Caco-2 (cell line): ENCODE measurements at regions not wholly inside any gene's neighbourhood (a gene's known extent, or its start where the extent isn't known, plus 50 kb on each side); places are given as distances from the start of the nearest gene placed in this dataset.

Source experiments
- BruUV-seq: library from RNA; stranded (reverse); fragments of 400-500 nt; replicated peaks from 2 replicates; lab custom pipeline; 2021; lab: Mats Ljungman, UMichigan
- CTCF ChIA-PET: fragments of 300-600 bp; sonication (Branson Sonifier 250); formaldehyde crosslinking; loops from one replicate; lab custom pipeline; 2022; ENCODE audit warnings: antibody characterized with exemption; lab: Charles Lee
- POLR2A ChIA-PET: fragments of 300-600 bp; sonication (Branson Sonifier 250); formaldehyde crosslinking; loops from one replicate; lab custom pipeline; 2022; ENCODE audit warnings: antibody characterized with exemption; lab: Charles Lee
- DNase-seq, 2 experiments: peaks; one replicate each; pipeline versions ENCODE4 v3.0.0 to v3.0.0-alpha.2; 2020 to 2022
- H3K27me3 ChIP-seq: replicated peaks from 2 replicates; pipeline ENCODE4 v1.6.0; 2011; ENCODE audit warnings: low read length; ENCODE audit not compliant: control insufficient read depth, insufficient read depth
- H3K36me3 ChIP-seq: 2 replicates; pipeline ENCODE4 v1.5.1; 2011; ENCODE audit warnings: low read length; ENCODE audit not compliant: control insufficient read depth, insufficient read depth
- H3K4me1 ChIP-seq: fragments of 250-450 bp; sonication (Bioruptor Pico); 2 replicates; pipeline ENCODE4 v1.5.1; 2020; ENCODE audit warnings: mild to moderate bottlenecking
- H3K4me3 ChIP-seq: 2 replicates; pipeline ENCODE4 v1.5.1; 2011; ENCODE audit warnings: low read depth, mild to moderate bottlenecking, control low read depth, low read length
- H3K9me3 ChIP-seq: fragments of 250-450 bp; sonication (Bioruptor Pico); 2 replicates; pipeline ENCODE4 v1.5.1; 2020; ENCODE audit warnings: mild to moderate bottlenecking, moderate library complexity
- H3K27ac Mint-ChIP-seq: one replicate; pipeline ENCODE4 v1.8.0; 2022; ENCODE audit warnings: mixed read lengths; ENCODE audit not compliant: unreplicated experiment
- H3K27me3 Mint-ChIP-seq: one replicate; pipeline ENCODE4 v1.8.0; 2022; ENCODE audit warnings: mixed read lengths; ENCODE audit not compliant: insufficient read depth, unreplicated experiment
- H3K36me3 Mint-ChIP-seq: one replicate; pipeline ENCODE4 v1.8.0; 2022; ENCODE audit warnings: mild to moderate bottlenecking, mixed read lengths; ENCODE audit not compliant: insufficient read depth, unreplicated experiment
- H3K4me1 Mint-ChIP-seq: one replicate; pipeline ENCODE4 v1.8.0; 2022; ENCODE audit warnings: low read depth, mixed read lengths; ENCODE audit not compliant: unreplicated experiment
- H3K4me3 Mint-ChIP-seq: one replicate; pipeline ENCODE4 v1.8.0; 2022; ENCODE audit warnings: mild to moderate bottlenecking, moderate library complexity, mixed read lengths; ENCODE audit not compliant: unreplicated experiment
- H3K9me3 Mint-ChIP-seq: one replicate; pipeline ENCODE4 v1.8.0; 2022; ENCODE audit warnings: mixed read lengths; ENCODE audit not compliant: unreplicated experiment
- CTCF ChIP-seq, 2 experiments: fragments of 200-600 bp in 1 of 2; IDR thresholded peaks; 1 replicate in 1 of 2; 2 replicates in 1 of 2; pipeline versions ENCODE4 v1.5.1 to v1.8.0; 2011 to 2022; ENCODE audit warnings: antibody characterized with exemption in 1 of 2, control low read depth in 1 of 2, inconsistent platforms in 1 of 2, low read depth in 1 of 2, low read length in 1 of 2, mild to moderate bottlenecking in 1 of 2, moderate library complexity in 1 of 2; ENCODE audit not compliant: insufficient read depth in 1 of 2, severe bottlenecking in 1 of 2, unreplicated experiment in 1 of 2
- intact Hi-C: fragments of 100-400 bp; cut with micrococcal nuclease; formaldehyde crosslinking; loops from one replicate; pipeline ENCODE4 v1.10.0; 2022; ENCODE audit not compliant: unreplicated experiment

- no peaks in the 10 kb centered on the region for H3K9me3 ChIP-seq
- H3K4me1 ChIP-seq: no peaks in the 10 kb centered on the region
- no peak for DNase-seq
- no peaks in the 10 kb centered on the region for H3K27me3 ChIP-seq
- no peak for TF ChIP-seq CTCF (IDR thresholded peaks at IDR 0.05; ENCODE audit: insufficient read depth in 1 of 2, low read depth in 1 of 2, low read length in 1 of 2, severe bottlenecking in 1 of 2, unreplicated experiment in 1 of 2)
- no peaks in the 10 kb centered on the region for H3K36me3 ChIP-seq
- ChIA-PET CTCF (no interaction called here), POLR2A (no interaction called here)
- H3K9me3 Mint-ChIP-seq: no peaks in the 10 kb centered on the region
- H3K36me3 Mint-ChIP-seq: no peaks in the 10 kb centered on the region
- H3K27ac Mint-ChIP-seq: no peak overlapping the region
- H3K4me3 ChIP-seq: no peak overlapping the region
- no peaks in the 10 kb centered on the region for H3K4me1 Mint-ChIP-seq
- H3K27me3 Mint-ChIP-seq: peaks cover 1% of the 10 kb centered on the region
- intact Hi-C loops: no loop called here
- no TSS peak for BruUV-seq
- no peak overlapping the region for H3K4me3 Mint-ChIP-seq
These were observed 79.4 kb downstream of the S1PR1 start for GRCh38 chr1:101316256-101316655.

- CTCF ChIA-PET: no interaction called here
- H3K36me3 Mint-ChIP-seq: no peaks in the 10 kb centered on the region
- no TSS peak for BruUV-seq
- no peaks in the 10 kb centered on the region for H3K27me3 Mint-ChIP-seq
- intact Hi-C loops: no loop called here
- no peaks in the 10 kb centered on the region for H3K4me1 Mint-ChIP-seq
- Histone ChIP-seq H3K4me3 (no peak overlapping the region), H3K9me3 (no peaks in the 10 kb centered on the region), H3K27me3 (no peaks in the 10 kb centered on the region), H3K36me3 (no peaks in the 10 kb centered on the region), H3K4me1 (no peaks in the 10 kb centered on the region)
- no peak overlapping the region for H3K4me3 Mint-ChIP-seq
- POLR2A ChIA-PET: no interaction called here
- TF ChIP-seq CTCF (IDR thresholded peaks at IDR 0.05; ENCODE audit: insufficient read depth in 1 of 2, low read depth in 1 of 2, low read length in 1 of 2, severe bottlenecking in 1 of 2, unreplicated experiment in 1 of 2): no peak
- DNase-seq: no peak
- H3K27ac Mint-ChIP-seq: no peak overlapping the region
- H3K9me3 Mint-ChIP-seq: no peaks in the 10 kb centered on the region
These were observed 80.0 kb downstream of the S1PR1 start for GRCh38 chr1:101316799-101317198.

DNA sequence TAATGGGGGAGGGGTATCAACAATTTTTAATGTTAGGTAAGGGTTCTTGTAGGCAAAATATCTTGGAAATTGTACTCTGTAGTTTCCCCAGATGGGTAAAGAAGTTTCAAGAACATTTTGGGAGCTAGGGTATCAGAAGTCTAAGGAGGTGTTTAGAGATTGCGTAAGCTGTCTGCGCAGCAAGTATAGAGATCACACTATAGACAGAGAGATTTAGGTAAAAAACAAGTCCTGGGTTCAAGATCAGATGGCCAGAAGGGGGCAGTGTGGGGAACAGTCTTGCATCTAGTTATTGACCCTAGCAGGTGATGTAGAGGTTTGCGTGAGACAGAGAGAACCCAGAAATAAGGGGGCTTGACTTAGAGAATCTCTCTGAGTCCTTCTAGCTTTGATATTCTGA lies 80.8 kb downstream of the S1PR1 start:
- no peak for TF ChIP-seq CTCF (IDR thresholded peaks at IDR 0.05; ENCODE audit: insufficient read depth in 1 of 2, low read depth in 1 of 2, low read length in 1 of 2, severe bottlenecking in 1 of 2, unreplicated experiment in 1 of 2)
- BruUV-seq: no TSS peak
- ChIA-PET CTCF (interaction anchor here (0.7 kb wide), 1 partner anchor 9 kb away, joined by 3 read pairs; no protein-coding TSS in a partner anchor), POLR2A (no interaction called here)
- Mint-ChIP-seq H3K4me3 (no peak overlapping the region), H3K9me3 (no peaks in the 10 kb centered on the region), H3K27ac (no peak overlapping the region), H3K36me3 (no peaks in the 10 kb centered on the region), H3K4me1 (no peaks in the 10 kb centered on the region), H3K27me3 (no peaks in the 10 kb centered on the region)
- Histone ChIP-seq H3K27me3 (no peaks in the 10 kb centered on the region), H3K36me3 (no peaks in the 10 kb centered on the region), H3K9me3 (no peaks in the 10 kb centered on the region), H3K4me1 (no peaks in the 10 kb centered on the region), H3K4me3 (no peak overlapping the region)
- DNase-seq: no peak
- intact Hi-C loops: no loop called here
